Epithelial cell of prostate (primary cell): ENCODE measurements at regions not wholly inside any gene's neighbourhood (a gene's known extent, or its start where the extent isn't known, plus 50 kb on each side); places are given as distances from the start of the nearest gene placed in this dataset.

Source experiments
- DNase-seq: peaks from one replicate; pipeline ENCODE4 v3.0.0-alpha.2; 2011; ENCODE audit warnings: low read depth, low spot score
- H3K27ac ChIP-seq: fragments of 450-650 bp; 2 replicates; pipeline ENCODE4 v1.5.1; 2017; ENCODE audit warnings: mild to moderate bottlenecking

GRCh38 chr14:53501361-53502211 lies 348.5 kb upstream of the DDHD1 start:
- H3K27ac ChIP-seq = no peak overlapping the region
- no peak for DNase-seq

DNA sequence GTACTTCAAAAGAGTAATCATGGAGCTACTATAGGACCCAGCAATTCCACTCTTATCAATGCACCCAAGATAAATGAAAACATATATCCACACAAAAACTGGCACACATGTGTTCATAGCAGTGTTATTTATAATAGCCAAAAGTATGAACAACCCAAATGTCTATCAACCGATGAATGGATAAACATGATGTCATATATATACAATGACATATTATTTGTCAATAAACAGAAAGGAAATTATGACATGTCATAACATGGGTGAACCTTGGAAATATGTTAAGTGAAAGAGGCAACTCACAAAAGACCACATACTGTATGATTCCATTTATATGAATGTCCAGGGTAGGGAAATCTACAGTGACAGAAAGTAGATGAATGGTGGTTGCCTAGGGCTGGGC lies 347.1 kb upstream of the DDHD1 start:
- no peak overlapping the region for H3K27ac ChIP-seq
- DNase-seq = no peak

GRCh38 chr14:53496668-53497067 lies 343.5 kb upstream of the DDHD1 start:
- no peak overlapping the region for H3K27ac ChIP-seq
- no peak for DNase-seq

GRCh38 chr14:53495846-53496343 lies 342.8 kb upstream of the DDHD1 start:
- no peak overlapping the region for H3K27ac ChIP-seq
- DNase-seq = no peak

GRCh38 chr14:53494587-53494986 lies 341.5 kb upstream of the DDHD1 start:
- DNase-seq = no peak
- no peak overlapping the region for H3K27ac ChIP-seq

DNA sequence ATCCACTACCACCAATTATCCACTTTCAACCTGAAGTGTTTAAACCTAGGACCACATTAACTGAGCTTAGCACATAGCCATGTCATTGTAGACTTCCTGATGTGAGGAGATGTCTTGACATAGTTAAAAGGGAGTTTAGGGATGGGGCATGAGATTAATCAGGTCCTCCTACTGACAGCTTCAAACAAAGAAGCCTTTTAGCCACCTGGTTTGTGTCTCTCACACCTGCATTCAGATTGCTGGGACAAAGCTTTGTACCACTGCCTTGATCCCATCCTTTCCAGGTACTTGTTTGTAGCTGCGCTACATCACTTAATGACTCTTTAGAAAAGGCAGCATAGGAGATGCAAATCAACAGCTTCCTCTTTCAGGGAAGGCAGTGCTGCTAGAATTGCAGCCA lies 340.7 kb upstream of the DDHD1 start:
- no peak overlapping the region for H3K27ac ChIP-seq
- DNase-seq = no peak

DNA sequence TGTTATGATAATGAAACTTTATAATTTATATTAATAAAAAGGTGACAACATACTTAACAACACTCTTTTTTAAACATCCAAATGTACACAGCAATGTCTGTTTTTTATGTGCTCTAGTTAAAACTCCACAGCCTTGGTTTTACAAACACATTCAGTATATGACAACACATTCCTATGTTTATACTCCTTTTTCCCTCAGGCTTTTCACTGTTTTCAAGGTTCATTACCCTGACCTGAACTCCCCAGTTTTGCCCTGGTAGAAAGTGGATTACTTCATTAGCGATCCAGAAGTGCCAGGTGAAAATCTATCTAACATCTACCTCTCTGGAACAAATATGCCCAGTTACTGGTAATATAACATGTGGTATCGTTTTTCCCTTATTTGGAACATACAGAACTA lies 340.2 kb upstream of the DDHD1 start:
- no peak overlapping the region for H3K27ac ChIP-seq
- DNase-seq = no peak

GRCh38 chr14:53491884-53492277 lies 338.8 kb upstream of the DDHD1 start:
- no peak for DNase-seq
- H3K27ac ChIP-seq = peak overlapping the region; percentile 78

DNA sequence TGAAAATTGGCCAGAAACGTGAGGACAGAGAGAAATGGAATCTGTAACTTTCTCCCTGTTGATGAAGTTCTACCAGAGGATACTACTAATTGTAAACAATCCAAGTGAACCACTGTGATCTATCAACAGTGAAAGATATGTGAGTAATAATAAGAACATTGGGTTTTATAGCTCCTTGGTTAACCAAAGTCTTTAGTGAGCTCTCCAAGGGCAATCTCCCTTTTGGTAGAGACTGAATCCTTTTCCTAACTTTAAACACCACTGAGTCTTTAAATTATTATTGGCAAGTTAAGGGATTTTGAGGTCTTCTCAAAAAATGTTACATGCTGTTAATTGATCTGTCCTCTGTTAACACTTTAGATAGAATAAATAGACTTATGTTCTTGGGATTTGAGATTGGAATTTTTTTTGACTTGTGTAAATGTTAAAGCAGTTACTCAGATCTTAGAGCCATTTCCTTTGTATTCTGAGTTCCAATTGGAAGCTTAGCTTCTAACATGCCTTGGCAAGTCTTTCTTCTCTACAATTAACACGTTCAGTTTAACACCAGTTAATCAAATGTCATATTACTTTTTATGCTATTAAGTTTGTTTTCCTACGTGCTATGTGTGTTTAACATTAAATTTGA lies 338.2 kb upstream of the DDHD1 start:
- H3K27ac ChIP-seq = peak overlapping the region; percentile 78

DNA sequence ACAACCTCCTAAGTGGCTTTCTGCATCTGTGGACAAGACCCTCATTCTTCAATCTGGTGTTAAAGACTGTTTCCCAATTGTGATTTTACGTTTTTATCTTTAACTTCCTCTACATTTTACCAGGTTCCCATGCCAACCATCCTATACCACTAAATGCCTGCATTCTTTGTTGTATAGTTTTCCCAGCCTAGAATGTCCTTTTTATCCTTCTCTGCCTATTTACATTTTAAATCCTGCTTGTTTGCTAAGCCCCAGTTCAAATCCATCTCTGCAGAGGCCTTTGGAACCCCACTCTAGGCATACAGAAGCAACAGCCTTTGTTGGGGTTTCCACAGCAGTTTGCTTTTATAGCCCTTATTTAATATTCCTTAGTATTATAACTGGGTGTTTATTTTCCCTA lies 325.1 kb upstream of the DDHD1 start:
- no peak for DNase-seq
- no peak overlapping the region for H3K27ac ChIP-seq

More for the DNA sequence above, 338.2 kb upstream of the DDHD1 start:
- DNase-seq = no peak

GRCh38 chr14:53473480-53473879 lies 320.4 kb upstream of the DDHD1 start:
- H3K27ac ChIP-seq = no peak overlapping the region
- DNase-seq = no peak

DNA sequence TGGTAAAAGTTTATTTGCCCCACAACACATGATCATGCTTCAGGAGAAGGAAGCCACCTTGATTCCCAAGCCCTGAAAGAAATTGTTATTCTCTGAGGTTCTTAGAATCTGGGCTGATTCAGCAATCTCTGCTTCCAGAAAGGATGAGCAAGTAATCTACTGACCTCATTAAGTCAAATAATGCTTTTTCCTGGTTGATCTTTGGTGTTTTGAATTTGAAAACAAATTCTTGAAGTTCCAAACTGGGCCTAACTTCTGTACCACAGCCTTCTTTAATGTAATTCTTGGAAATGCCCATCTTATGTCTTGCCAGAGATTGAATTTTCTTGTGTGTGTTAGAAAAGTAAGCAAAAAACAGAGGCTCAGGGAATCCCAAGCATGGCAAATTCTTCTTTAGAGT lies 319.2 kb upstream of the DDHD1 start:
- no peak overlapping the region for H3K27ac ChIP-seq

DNA sequence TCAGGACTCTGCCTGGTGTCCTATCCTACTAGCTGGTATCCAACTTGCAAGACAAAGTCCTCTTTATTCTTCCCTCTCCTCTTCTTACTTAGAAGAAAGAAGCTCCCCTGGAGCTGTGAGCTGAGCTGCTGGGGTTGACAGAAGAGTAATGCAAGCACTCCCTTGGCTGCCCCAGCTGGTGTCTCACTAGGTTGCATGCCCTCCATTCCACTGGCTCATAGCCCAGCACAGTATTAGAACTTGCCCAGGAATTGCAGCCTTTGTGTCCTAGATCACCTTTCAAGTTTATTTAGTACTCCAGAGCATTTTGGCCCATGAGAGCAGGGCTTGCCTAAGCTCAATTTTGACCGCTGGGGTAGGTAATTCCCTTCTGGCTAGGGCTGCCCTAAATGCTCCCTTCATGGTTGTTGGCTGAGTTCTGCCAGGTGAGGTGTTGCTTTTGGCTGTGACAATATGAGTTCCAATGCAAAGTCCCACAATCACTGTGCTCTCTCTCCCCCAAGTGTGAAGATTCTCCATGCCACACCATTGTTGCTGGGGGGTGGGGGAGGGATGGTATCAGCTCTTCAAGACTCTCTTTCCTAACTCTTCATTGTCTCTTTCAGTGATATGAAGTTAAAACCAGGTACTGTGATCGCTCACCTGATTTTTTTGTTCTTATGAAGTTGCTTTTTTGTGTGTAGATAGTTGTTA lies 317.4 kb upstream of the DDHD1 start:
- no peak overlapping the region for H3K27ac ChIP-seq
- DNase-seq = no peak

More for the DNA sequence above, 319.2 kb upstream of the DDHD1 start:
- no peak for DNase-seq

GRCh38 chr14:53468876-53469275 lies 315.8 kb upstream of the DDHD1 start:
- no peak overlapping the region for H3K27ac ChIP-seq
- no peak for DNase-seq

DNA sequence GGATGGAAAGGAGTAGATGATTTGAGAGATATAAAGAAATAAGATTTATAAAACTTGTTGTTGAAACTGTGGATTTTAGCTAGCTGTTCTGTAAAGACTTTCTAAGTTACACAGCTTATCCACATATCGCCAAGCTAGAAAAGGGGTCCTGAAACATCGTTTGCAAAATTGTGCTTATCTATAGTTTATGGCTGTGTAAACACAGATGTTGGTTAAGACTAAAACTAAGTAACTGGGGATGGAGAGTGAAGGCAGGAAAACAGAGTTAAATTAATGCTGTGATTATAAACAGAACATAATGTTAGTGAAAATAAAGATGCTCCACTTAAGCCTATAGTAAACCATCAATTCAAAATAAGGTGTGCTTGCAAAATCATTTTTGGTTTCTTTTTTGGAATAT lies 311.3 kb upstream of the DDHD1 start:
- no peak overlapping the region for H3K27ac ChIP-seq
- no peak for DNase-seq

GRCh38 chr14:53462931-53463778 lies 310.0 kb upstream of the DDHD1 start:
- H3K27ac ChIP-seq = no peak overlapping the region
- no peak for DNase-seq

- no peak overlapping the region for H3K27ac ChIP-seq
- no peak for DNase-seq
These were observed 308.7 kb upstream of the DDHD1 start for GRCh38 chr14:53461858-53462257.

DNA sequence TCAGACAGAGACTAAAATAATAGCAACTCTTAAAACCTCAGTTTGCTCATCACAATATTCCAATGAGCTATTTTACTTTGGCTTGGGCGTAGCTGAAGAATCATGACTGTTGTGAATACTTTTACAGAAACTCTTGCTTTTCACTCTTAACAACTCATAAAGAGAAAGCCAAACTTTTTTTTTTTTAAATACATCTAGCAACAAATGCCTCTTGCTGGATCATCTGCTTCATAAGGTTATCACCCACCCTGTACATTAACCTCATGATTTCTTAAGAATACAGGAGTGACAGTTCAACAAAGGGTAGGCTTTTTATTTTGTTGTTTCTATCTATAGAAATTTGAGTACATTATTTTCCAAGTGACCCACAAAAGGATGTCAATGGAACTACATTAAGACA lies 307.4 kb upstream of the DDHD1 start:
- no peak for DNase-seq
- no peak overlapping the region for H3K27ac ChIP-seq

- peak overlapping the region; percentile 30 for H3K27ac ChIP-seq
- DNase-seq = no peak
These were observed 305.3 kb upstream of the DDHD1 start for GRCh38 chr14:53458368-53458814.

DNA sequence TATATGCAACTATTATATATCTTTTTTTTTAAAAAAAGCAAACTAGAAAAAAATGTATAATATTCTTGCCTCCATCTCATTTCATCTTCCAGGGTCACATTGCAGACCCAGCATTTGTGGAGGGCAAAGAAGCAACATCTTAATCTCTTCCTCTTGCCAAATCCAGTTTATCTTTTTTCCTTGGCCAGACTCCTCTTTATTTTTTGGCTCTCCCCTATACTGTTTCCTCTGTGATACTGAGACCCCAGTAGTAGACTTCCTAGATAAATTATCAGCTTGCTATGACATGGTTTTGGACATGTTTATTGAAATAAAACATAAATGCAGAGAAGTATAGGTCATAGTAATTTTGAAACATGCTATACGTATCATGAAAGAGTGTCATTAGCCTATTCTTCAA lies 303.8 kb upstream of the DDHD1 start:
- DNase-seq = no peak
- no peak overlapping the region for H3K27ac ChIP-seq
